Hepatocyte (in vitro differentiated cells): ENCODE measurements at regions not wholly inside any gene's neighbourhood (a gene's known extent, or its start where the extent isn't known, plus 50 kb on each side); places are given as distances from the start of the nearest gene placed in this dataset.
A peak's percentile ranks its signal among the peaks of the same experiment; 100 is the strongest.

ENCODE experiments used
- DNase-seq: peaks from one replicate; pipeline ENCODE4 v3.0.0-alpha.2; 2016; ENCODE audit warnings: low spot score
- H2AFZ ChIP-seq: fragments of 200-600 bp; sonication (generic); 2 replicates; pipeline ENCODE4 v1.6.0; 2016; ENCODE audit warnings: antibody characterized with exemption, mild to moderate bottlenecking
- H3K27ac ChIP-seq: fragments of 200-600 bp; sonication (generic); 2 replicates; pipeline ENCODE4 v1.5.1; 2016; ENCODE audit warnings: mild to moderate bottlenecking
- H3K27me3 ChIP-seq: fragments of 200-600 bp; sonication (generic); 2 replicates; pipeline ENCODE4 v1.6.1; 2016
- H3K36me3 ChIP-seq: fragments of 200-600 bp; sonication (generic); replicated peaks from 2 replicates; pipeline ENCODE4 v1.5.1; 2016; ENCODE audit warnings: low read depth; ENCODE audit not compliant: insufficient read depth
- H3K4me1 ChIP-seq: fragments of 200-600 bp; sonication (generic); 2 replicates; pipeline ENCODE4 v1.5.1; 2016; ENCODE audit warnings: mild to moderate bottlenecking, moderate library complexity; ENCODE audit not compliant: insufficient read depth
- H3K4me2 ChIP-seq: fragments of 200-600 bp; sonication (generic); 2 replicates; pipeline ENCODE4 v1.6.0; 2016
- H3K4me3 ChIP-seq: fragments of 200-600 bp; sonication (generic); 2 replicates; pipeline ENCODE4 v1.5.1; 2016; ENCODE audit warnings: mild to moderate bottlenecking
- H3K79me2 ChIP-seq: fragments of 200-600 bp; sonication (generic); 2 replicates; pipeline ENCODE4 v1.6.0; 2017; ENCODE audit warnings: mild to moderate bottlenecking
- H3K9me2 ChIP-seq: fragments of 200-600 bp; sonication (generic); replicated peaks from 2 replicates; pipeline ENCODE4 v1.6.0; 2017; ENCODE audit warnings: mild to moderate bottlenecking; ENCODE audit not compliant: insufficient read depth
- H3K9me3 ChIP-seq: fragments of 200-600 bp; sonication (generic); 2 replicates; pipeline ENCODE4 v1.5.1; 2016; ENCODE audit warnings: low read depth, mild to moderate bottlenecking
- H4K20me1 ChIP-seq: fragments of 200-600 bp; sonication (generic); 2 replicates; pipeline ENCODE4 v1.6.0; 2016; ENCODE audit warnings: mild to moderate bottlenecking; ENCODE audit not compliant: insufficient read depth, poor library complexity, severe bottlenecking
- EZH2 ChIP-seq: fragments of 200-600 bp; sonication (generic); IDR thresholded peaks from 2 replicates; pipeline ENCODE4 v1.6.1; 2016; ENCODE audit warnings: antibody characterized with exemption, mild to moderate bottlenecking, borderline replicate concordance
- EZH2phosphoT487 ChIP-seq: fragments of 200-600 bp; sonication (generic); IDR thresholded peaks from one replicate; pipeline ENCODE4 v1.6.1; 2018; ENCODE audit warnings: antibody characterized with exemption, mild to moderate bottlenecking, low read depth, moderate library complexity; ENCODE audit not compliant: unreplicated experiment, severe bottlenecking
- WGBS: methylation state at CpG from one replicate; pipeline ENCODE4 v1.1.6; 2016; ENCODE audit warnings: low lambda C conversion rate; ENCODE audit errors: missing lambda C conversion rate; 5-methylcytosine and 5-hydroxymethylcytosine counted together
- TF ChIP-seq, protein P1 (sequence below): fragments of 200-600 bp; sonication (generic); IDR thresholded peaks from 2 replicates; pipeline ENCODE4 v1.5.1; 2016; ENCODE audit warnings: antibody characterized with exemption, mild to moderate bottlenecking; ENCODE audit not compliant: poor library complexity

GRCh38 chr11:23789200-23789853 is 707.5 kb upstream of the LUZP2 start:
- Histone ChIP-seq H4K20me1 (no peaks in the 10 kb centered on the region), H3K4me2 (peak overlapping the region; percentile 24), H3K4me1 (peaks cover 21% of the 10 kb centered on the region), H3K79me2 (no peaks in the 10 kb centered on the region), H2AFZ (no peak overlapping the region), H3K9me2 (no peaks in the 10 kb centered on the region), H3K9me3 (no peaks in the 10 kb centered on the region), H3K27ac (peak overlapping the region; percentile 86), H3K4me3 (no peak overlapping the region), H3K36me3 (no peaks in the 10 kb centered on the region), H3K27me3 (no peaks in the 10 kb centered on the region)
- no peak for DNase-seq
- 65% methylated on average over 5 of the region's 5 CpGs for WGBS
- TF ChIP-seq, protein P1, sequence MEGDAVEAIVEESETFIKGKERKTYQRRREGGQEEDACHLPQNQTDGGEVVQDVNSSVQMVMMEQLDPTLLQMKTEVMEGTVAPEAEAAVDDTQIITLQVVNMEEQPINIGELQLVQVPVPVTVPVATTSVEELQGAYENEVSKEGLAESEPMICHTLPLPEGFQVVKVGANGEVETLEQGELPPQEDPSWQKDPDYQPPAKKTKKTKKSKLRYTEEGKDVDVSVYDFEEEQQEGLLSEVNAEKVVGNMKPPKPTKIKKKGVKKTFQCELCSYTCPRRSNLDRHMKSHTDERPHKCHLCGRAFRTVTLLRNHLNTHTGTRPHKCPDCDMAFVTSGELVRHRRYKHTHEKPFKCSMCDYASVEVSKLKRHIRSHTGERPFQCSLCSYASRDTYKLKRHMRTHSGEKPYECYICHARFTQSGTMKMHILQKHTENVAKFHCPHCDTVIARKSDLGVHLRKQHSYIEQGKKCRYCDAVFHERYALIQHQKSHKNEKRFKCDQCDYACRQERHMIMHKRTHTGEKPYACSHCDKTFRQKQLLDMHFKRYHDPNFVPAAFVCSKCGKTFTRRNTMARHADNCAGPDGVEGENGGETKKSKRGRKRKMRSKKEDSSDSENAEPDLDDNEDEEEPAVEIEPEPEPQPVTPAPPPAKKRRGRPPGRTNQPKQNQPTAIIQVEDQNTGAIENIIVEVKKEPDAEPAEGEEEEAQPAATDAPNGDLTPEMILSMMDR, result no peak
- TF ChIP-seq EZH2 (no peak), EZH2phosphoT487 (no peak)

GRCh38 chr11:23789938-23790371 is 706.9 kb upstream of the LUZP2 start:
- Histone ChIP-seq H3K9me3 (no peaks in the 10 kb centered on the region), H4K20me1 (no peaks in the 10 kb centered on the region), H3K4me2 (peak overlapping the region; percentile 26), H3K9me2 (no peaks in the 10 kb centered on the region), H2AFZ (no peak overlapping the region), H3K79me2 (no peaks in the 10 kb centered on the region), H3K36me3 (no peaks in the 10 kb centered on the region), H3K4me1 (peaks cover 21% of the 10 kb centered on the region), H3K27ac (peak overlapping the region; percentile 86), H3K4me3 (no peak overlapping the region), H3K27me3 (no peaks in the 10 kb centered on the region)
- WGBS, result 47% methylated on average over 4 of the region's 4 CpGs
- DNase-seq, result peak; percentile 79
- no peak for TF ChIP-seq EZH2phosphoT487
- TF ChIP-seq, protein P1, result no peak
- TF ChIP-seq EZH2, result no peak

- Histone ChIP-seq H3K4me2 (no peak overlapping the region), H3K79me2 (no peaks in the 10 kb centered on the region), H3K9me3 (no peaks in the 10 kb centered on the region), H3K36me3 (no peaks in the 10 kb centered on the region), H4K20me1 (no peaks in the 10 kb centered on the region), H2AFZ (no peak overlapping the region), H3K27ac (no peak overlapping the region), H3K9me2 (no peaks in the 10 kb centered on the region), H3K27me3 (no peaks in the 10 kb centered on the region), H3K4me1 (no peaks in the 10 kb centered on the region), H3K4me3 (no peak overlapping the region)
- 81% methylated on average over 3 of the region's 3 CpGs for WGBS
- no peak for DNase-seq
- TF ChIP-seq, protein P1, result no peak
- TF ChIP-seq EZH2phosphoT487 (no peak), EZH2 (no peak)
These were observed 699.0 kb upstream of the LUZP2 start for GRCh38 chr11:23797624-23798419.
